Thyroid gland (tissue), 4 donors: ENCODE measurements at regions not wholly inside any gene's neighbourhood (a gene's known extent, or its start where the extent isn't known, plus 50 kb on each side); places are given as distances from the start of the nearest gene placed in this dataset.

Experiments used
- POLR2A ChIP-seq, 2 donors: fragments of 450-650 bp; IDR thresholded peaks; one replicate each; pipeline ENCODE4 v1.6.1; 2017; ENCODE audit warnings: antibody characterized with exemption in 2 of 2, mild to moderate bottlenecking in 2 of 2, moderate library complexity in 1 of 2
- TF ChIP-seq, protein P1 (sequence below), 6 experiments: fragments of 200-600 bp in 3 of 6; fragments of 450-650 bp in 3 of 6; sonication (generic) in 3 of 6; IDR thresholded peaks; one replicate each; pipeline ENCODE4 v1.5.1; 2016 to 2019; ENCODE audit warnings: antibody characterized with exemption in 6 of 6, mild to moderate bottlenecking in 2 of 6, inconsistent platforms in 1 of 6, moderate library complexity in 1 of 6

DNA sequence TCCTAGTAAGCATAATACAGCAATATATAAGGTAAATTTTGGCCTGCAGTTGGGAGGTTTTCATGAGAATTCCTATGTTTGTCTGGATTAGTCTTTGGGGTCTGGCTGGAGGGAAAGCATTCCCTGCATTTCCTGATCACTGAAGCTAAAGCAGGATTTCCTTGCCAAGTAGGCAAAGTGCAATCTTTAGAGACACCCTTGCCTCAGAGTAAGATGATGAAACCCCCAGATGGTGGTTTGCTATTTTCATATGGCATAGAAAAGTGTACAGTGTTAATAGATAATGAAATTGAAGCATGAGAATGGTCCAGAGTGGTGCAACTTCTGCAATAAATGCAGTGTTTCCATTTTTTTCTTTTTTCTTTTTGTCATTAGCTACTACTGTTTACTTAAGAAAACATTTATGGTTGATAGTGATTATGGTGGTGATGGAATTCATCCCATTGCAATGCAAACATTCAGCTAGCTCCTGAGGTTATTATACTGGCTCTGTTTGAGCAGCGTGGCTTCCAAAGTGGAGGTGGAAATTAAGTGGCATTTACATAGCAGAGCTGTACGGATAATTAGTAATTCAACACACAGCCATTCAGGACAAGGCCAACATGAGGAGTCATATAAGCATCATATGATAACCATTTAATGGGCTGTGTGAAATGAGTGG, 276.3 kb downstream of the DUSP6 start:
- TF ChIP-seq, protein P1, sequence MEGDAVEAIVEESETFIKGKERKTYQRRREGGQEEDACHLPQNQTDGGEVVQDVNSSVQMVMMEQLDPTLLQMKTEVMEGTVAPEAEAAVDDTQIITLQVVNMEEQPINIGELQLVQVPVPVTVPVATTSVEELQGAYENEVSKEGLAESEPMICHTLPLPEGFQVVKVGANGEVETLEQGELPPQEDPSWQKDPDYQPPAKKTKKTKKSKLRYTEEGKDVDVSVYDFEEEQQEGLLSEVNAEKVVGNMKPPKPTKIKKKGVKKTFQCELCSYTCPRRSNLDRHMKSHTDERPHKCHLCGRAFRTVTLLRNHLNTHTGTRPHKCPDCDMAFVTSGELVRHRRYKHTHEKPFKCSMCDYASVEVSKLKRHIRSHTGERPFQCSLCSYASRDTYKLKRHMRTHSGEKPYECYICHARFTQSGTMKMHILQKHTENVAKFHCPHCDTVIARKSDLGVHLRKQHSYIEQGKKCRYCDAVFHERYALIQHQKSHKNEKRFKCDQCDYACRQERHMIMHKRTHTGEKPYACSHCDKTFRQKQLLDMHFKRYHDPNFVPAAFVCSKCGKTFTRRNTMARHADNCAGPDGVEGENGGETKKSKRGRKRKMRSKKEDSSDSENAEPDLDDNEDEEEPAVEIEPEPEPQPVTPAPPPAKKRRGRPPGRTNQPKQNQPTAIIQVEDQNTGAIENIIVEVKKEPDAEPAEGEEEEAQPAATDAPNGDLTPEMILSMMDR (IDR thresholded peaks at IDR 0.05), result no peak
- TF ChIP-seq POLR2A (IDR thresholded peaks at IDR 0.05), result no peak
